Fibroblast of skin of back (primary cell): ENCODE measurements at regions not wholly inside any gene's neighbourhood (a gene's known extent, or its start where the extent isn't known, plus 50 kb on each side); places are given as distances from the start of the nearest gene placed in this dataset.
"Not testable (repeated sequence)": the region's sequence is repeated elsewhere in the genome, so short reads cannot be mapped to it uniquely, and the experiment has no call there.

ENCODE experiments used
- DNase-seq: peaks from one replicate; pipeline ENCODE4 v3.0.0-alpha.2; 2013

GRCh38 chr14:38696925-38697324 lies 406.1 kb downstream of the SEC23A start:
- no peak for DNase-seq

GRCh38 chr14:38693423-38693822 lies 409.6 kb downstream of the SEC23A start:
- no peak for DNase-seq

DNA sequence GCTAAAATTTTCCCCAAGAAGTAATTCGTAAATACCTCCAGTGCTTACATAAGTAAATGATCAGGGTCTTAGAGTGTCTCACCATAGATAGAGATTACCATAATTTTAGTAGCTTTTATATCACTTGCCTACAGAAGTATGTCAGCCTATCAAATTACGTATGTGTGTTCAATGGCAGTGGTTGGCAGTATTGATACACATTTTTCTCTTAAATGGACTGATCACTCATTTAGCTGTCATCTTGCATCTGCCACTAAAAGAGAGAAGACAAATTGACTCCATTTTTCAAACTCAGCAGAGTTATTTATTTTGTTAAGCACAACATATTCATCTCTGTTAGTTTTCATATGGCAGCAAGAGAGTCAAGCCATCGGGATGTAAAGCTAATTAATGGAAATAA lies 413.1 kb upstream of the CLEC14A start:
- DNase-seq: no peak

GRCh38 chr14:38663382-38663781 lies 407.5 kb upstream of the CLEC14A start:
- no peak for DNase-seq

GRCh38 chr14:38662781-38663180 lies 406.9 kb upstream of the CLEC14A start:
- no peak for DNase-seq

DNA sequence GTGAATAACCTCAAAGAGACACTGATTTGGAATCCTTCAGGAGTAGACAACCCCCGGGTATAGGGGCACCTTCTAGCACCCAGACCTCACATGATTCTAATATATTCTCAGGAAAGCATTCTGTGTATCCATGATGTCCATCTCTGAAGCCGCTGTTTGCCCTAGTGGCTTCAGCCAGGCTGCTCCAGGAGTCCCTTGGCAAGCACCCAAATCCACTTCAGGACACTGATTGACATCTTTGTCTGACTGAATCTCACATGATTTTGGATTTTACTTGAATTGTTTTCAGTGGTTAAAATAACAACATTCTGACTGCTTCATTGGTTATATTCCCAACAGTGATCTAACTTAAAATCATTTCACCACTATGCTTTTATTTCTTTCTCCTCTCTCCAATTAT lies 390.5 kb upstream of the CLEC14A start:
- DNase-seq: no peak

DNA sequence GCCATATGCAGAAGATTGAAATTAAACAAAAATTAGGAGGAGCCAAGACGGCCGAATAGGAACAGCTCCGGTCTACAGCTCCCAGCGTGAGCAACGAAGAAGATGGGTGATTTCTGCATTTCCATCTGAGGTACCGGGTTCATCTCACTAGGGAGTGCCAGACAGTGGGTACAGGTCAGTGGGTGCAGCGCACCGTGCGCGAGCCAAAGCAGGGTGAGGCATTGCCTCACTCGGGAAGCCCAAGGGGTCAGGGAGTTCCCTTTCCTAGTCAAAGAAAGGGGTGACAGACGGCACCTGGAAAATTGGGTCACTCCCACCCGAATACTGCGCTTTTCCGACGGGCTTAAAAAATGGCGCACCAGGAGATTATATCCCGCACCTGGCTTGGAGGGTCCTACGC lies 379.0 kb upstream of the CLEC14A start:
- not testable (repeated sequence) for DNase-seq

- no peak for DNase-seq
Measured at GRCh38 chr14:38629412-38629811, 373.5 kb upstream of the CLEC14A start.

GRCh38 chr14:38627163-38627562 lies 371.3 kb upstream of the CLEC14A start:
- no peak for DNase-seq

DNA sequence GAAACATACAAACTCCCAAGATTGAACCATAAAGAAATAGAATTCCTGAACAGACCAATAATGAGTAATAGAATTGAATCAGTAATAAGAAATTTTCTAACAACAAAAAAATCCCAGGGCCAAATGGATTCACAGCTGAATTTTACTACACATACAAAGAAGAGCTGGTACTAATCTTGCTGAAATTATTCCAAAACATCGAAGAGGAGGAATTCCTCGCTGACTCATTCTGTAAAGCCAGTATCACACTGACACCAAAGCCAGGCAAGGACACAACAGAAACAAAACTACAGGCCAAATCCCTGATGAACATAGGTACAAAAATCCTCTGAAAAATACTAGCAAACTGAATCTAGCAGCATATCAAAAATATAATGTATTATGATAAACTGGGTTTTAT lies 367.8 kb upstream of the CLEC14A start:
- peak; percentile 55 for DNase-seq

- no peak for DNase-seq
Measured at GRCh38 chr14:38618514-38618913, 362.6 kb upstream of the CLEC14A start.

GRCh38 chr14:38616959-38617358 lies 361.1 kb upstream of the CLEC14A start:
- no peak for DNase-seq

DNA sequence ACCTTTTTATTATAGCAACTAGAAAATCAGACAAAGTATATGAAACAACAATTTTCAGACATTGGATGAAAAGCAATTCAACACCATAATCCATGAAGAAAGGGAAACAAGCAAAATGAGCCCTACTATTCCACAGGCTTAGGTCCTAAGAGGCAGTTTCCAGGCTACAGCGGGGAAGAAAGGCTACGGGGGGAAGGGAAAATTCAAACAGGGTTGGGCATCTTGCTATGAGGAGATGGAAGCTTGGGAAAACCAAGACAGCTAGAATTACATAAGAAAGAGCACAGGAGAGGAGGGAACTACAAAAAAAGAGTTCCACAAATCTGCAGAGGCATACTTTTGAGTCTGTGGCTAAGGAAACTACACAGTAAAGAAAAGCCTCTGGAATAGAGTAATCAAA lies 356.0 kb upstream of the CLEC14A start:
- no peak for DNase-seq

- DNase-seq: no peak
Measured at GRCh38 chr14:38608244-38608643, 352.4 kb upstream of the CLEC14A start.

GRCh38 chr14:38605193-38606114 lies 349.6 kb upstream of the CLEC14A start:
- DNase-seq: no peak

GRCh38 chr14:38600572-38600971 lies 344.7 kb upstream of the CLEC14A start:
- DNase-seq: peak; percentile 36

DNA sequence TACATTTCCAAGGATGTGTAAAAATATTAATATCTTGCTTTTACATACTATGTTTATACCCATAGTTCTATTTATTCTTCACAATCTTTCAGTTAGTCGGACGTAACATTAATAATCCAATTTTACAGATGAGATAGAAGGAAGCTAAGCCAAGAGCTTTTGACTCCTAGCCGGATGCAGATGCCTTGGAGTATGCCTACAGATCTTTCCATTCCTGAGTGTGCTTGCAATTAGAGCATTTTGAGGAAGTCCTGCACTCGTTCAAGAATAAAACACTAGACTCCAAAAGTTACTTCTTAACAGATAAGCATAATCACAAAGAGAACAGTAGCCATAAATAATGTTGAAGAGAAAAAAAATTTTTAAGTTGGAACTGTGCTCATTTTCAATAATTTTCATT lies 337.6 kb upstream of the CLEC14A start:
- DNase-seq: no peak

DNA sequence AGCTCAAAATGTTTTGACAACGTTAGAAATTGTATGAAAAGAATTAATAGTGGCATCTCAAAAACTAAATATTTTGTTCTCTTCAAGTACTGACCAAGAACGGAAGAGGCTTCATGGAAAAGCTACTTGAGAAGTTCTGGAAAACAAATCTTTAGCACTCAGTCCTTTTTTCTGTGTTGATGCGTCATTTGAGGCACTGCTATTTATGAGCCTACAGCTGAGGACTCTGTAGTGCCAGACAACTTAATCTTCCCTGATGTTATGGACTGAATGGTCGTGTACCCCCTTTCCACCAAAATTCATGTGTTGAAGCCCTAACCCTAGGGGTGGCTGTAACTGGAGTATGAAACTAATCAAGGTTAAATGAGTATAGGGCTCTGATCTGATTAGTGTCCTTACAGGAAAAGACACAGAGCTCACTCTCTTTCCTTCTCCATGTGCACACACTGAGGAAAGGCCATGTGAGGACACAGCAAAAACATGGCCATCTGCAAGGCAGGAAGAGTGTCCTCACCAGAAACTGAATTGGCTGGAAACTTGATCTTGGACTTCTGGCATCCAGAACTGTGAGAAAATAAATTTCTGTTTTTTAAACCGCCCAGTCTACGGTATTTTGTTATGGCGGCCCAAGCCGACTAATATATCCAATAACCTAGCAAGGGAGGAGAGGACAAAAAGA lies 337.0 kb upstream of the CLEC14A start:
- no peak for DNase-seq

GRCh38 chr14:38589747-38590350 lies 334.0 kb upstream of the CLEC14A start:
- DNase-seq: no peak

DNA sequence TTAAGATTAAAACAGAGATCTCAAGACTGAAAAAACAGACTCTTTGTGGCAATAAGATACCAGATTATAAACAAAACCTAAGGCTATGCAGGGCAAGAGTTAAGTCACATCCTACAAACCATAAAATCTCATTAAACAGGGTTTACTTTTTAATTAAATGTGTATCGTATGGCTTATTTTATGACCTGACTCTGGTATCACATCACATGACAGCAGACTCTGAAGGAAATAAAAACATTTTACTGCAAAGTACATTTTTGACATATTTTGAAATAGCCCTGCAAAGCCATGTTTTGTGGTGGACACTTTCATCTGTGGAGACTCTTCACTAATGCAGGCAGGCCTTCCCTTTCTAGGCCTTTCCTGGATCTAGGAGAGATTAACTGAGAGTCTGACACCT lies 327.6 kb upstream of the CLEC14A start:
- DNase-seq: no peak

GRCh38 chr14:38578278-38578681 lies 322.4 kb upstream of the CLEC14A start:
- peak; percentile 89 for DNase-seq

DNA sequence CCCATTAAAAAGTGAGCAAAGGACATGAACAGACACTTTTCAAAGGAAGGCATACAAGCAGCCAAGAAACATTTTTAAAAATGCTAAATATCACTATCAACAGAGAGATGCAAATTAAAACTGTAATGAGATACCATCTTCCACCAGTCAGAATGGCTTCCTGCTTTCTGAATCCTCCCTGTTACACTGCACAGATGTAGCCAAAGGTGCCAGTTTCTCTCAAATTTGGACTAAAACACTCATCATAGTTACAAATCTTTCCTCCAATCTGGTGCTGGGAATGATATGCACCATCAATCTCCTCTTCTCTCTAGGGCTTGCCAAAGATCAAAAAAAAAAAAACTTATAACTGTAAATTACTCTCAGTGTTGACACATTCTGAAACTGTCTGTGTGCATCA lies 311.8 kb upstream of the CLEC14A start:
- no peak for DNase-seq

DNA sequence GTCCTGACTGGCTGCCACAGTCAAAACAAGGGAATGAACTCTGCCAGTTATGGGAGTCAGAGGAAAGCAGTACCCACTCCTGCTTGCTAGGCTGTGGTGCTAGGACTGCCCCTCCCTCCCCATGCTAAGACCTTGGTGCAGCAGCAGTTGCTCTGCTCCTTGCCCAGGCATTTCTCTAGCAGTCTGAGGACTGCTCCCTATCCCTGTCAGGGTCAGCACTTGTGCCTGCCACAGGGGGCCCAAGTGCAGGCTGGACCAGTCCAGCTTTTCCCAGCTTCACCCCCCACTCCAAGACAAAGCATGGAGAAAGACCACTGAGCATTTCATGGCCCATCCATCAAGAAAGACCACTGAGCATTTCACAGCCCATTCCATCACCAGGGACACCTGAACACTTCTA lies 305.8 kb upstream of the CLEC14A start:
- DNase-seq: no peak

DNA sequence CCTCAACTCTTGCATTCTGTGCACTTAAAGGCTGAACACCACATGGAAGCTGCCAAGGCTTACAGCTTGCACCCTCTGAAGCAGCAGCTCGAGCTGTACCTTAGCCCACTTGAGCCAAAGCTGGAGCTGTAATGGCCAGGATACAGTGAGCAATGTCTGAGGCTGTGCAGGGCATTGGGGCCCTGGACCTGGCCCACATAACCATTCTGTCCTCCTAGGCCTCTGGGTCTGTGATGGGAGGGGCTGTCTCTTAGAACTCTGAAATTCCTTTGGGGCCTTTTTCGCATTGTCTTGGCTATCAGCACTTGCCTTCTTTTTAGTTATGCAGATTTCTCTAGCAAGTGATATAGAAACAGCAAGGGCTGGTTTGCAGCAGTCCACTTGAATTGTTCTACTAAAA lies 303.8 kb upstream of the CLEC14A start:
- DNase-seq: no peak
